Keratinocyte (primary cell): ENCODE measurements at regions not wholly inside any gene's neighbourhood (a gene's known extent, or its start where the extent isn't known, plus 50 kb on each side); places are given as distances from the start of the nearest gene placed in this dataset.

Source experiments
- DNase-seq: peaks from one replicate; pipeline ENCODE4 v3.0.0-alpha.2; 2011; ENCODE audit warnings: low read depth, missing footprints, low spot score
- FAIRE-seq: peaks from 2 replicates; lab custom pipeline; 2011; peaks lifted over from hg19 to GRCh38; lab: Jason Lieb, UNC
- H2AFZ ChIP-seq: 2 replicates; pipeline ENCODE4 v1.6.0; 2012; ENCODE audit warnings: low read length, control low read depth, inconsistent platforms; ENCODE audit not compliant: control insufficient read depth
- H3K27ac ChIP-seq: 2 replicates; pipeline ENCODE4 v1.5.1; 2011; ENCODE audit warnings: low read length; ENCODE audit not compliant: control insufficient read depth, insufficient read depth
- H3K27me3 ChIP-seq: 3 replicates; pipeline ENCODE4 v1.6.0; 2011; ENCODE audit warnings: low read length; ENCODE audit not compliant: control insufficient read depth, insufficient read depth; ENCODE audit errors: extremely low read depth
- H3K36me3 ChIP-seq, 2 experiments: 2 replicates in 1 of 2; 3 replicates in 1 of 2; pipeline ENCODE4 v1.5.1; 2011; ENCODE audit warnings: low read length in 2 of 2, mild to moderate bottlenecking in 1 of 2; ENCODE audit not compliant: control insufficient read depth in 2 of 2, insufficient read depth in 2 of 2; ENCODE audit errors: extremely low read depth in 1 of 2
- H3K4me1 ChIP-seq: 3 replicates; pipeline ENCODE4 v1.5.1; 2011; ENCODE audit warnings: low read length; ENCODE audit not compliant: control insufficient read depth, insufficient read depth; ENCODE audit errors: extremely low read depth
- H3K4me2 ChIP-seq: 3 replicates; pipeline ENCODE4 v1.6.0; 2011; ENCODE audit warnings: low read depth, low read length; ENCODE audit not compliant: control insufficient read depth, insufficient read depth; ENCODE audit errors: extremely low read depth
- H3K4me3 ChIP-seq, 3 experiments: fragments of 200-600 bp in 1 of 3; sonication (generic) in 1 of 3; 2 replicates in 2 of 3; 3 replicates in 1 of 3; pipeline ENCODE4 v1.5.1; 2011 to 2016; ENCODE audit warnings: low read length in 3 of 3, mild to moderate bottlenecking in 3 of 3, control low read depth in 2 of 3, inconsistent platforms in 1 of 3, low read depth in 1 of 3, mixed read lengths in 1 of 3, mixed run types in 1 of 3, moderate library complexity in 1 of 3; ENCODE audit not compliant: control insufficient read depth in 2 of 3, insufficient read depth in 2 of 3; ENCODE audit errors: extremely low read depth in 1 of 3
- H3K79me2 ChIP-seq: 2 replicates; pipeline ENCODE4 v1.6.0; 2012; ENCODE audit warnings: low read length; ENCODE audit not compliant: control insufficient read depth, insufficient read depth
- H3K9ac ChIP-seq: 3 replicates; pipeline ENCODE4 v1.6.0; 2011; ENCODE audit warnings: low read length; ENCODE audit not compliant: control insufficient read depth, insufficient read depth; ENCODE audit errors: extremely low read depth
- H3K9me1 ChIP-seq: 3 replicates; pipeline ENCODE4 v1.6.0; 2011; ENCODE audit warnings: low read length; ENCODE audit not compliant: control insufficient read depth, insufficient read depth; ENCODE audit errors: extremely low read depth
- H3K9me3 ChIP-seq: 2 replicates; pipeline ENCODE4 v1.5.1; 2012; ENCODE audit warnings: low read depth, low read length; ENCODE audit not compliant: control insufficient read depth
- H4K20me1 ChIP-seq: 3 replicates; pipeline ENCODE4 v1.6.0; 2011; ENCODE audit warnings: low read length; ENCODE audit not compliant: control insufficient read depth, insufficient read depth; ENCODE audit errors: extremely low read depth
- CTCF ChIP-seq, 3 experiments: IDR thresholded peaks in 1 of 3; conservative IDR thresholded peaks in 1 of 3; optimal IDR thresholded peaks in 1 of 3; 2 replicates in 2 of 3; 3 replicates in 1 of 3; pipeline versions ENCODE3 to v1.5.1; 2011; ENCODE audit warnings: low read length in 3 of 3, mild to moderate bottlenecking in 3 of 3, moderate library complexity in 2 of 3, control low read depth in 1 of 3, inconsistent platforms in 1 of 3; ENCODE audit not compliant: insufficient read depth in 2 of 3; ENCODE audit errors: extremely low read depth in 1 of 3
- EZH2 ChIP-seq: IDR thresholded peaks from one replicate; pipeline ENCODE4 v1.6.1; 2012; ENCODE audit warnings: inconsistent platforms, mild to moderate bottlenecking, low read length, moderate library complexity
- dilution Hi-C: fragments of 300-500 bp; cut with MboI; formaldehyde crosslinking; loops from one replicate; pipeline ENCODE4 v1.7.0; 2020; ENCODE audit warnings: low sequenced_read_pairs; ENCODE audit not compliant: extremely low pct_ligation_motif_present

GRCh38 chr13:85671336-85671735, 127.9 kb downstream of the SLITRK6 start:
- Histone ChIP-seq H2AFZ (no peak overlapping the region), H3K4me2 (no peak overlapping the region), H3K36me3 (no peaks in the 10 kb centered on the region), H3K27ac (no peak overlapping the region), H3K4me1 (no peaks in the 10 kb centered on the region), H4K20me1 (no peaks in the 10 kb centered on the region), H3K9me1 (no peaks in the 10 kb centered on the region), H3K79me2 (no peaks in the 10 kb centered on the region), H3K4me3 (no peak overlapping the region), H3K9ac (no peak overlapping the region), H3K27me3 (no peaks in the 10 kb centered on the region), H3K9me3 (no peaks in the 10 kb centered on the region)
- no peak for FAIRE-seq
- dilution Hi-C loops, result no loop called here
- TF ChIP-seq CTCF (optimal IDR thresholded peaks at IDR 0.05 in 1 of 3, IDR thresholded peaks at IDR 0.05 in 1 of 3, conservative IDR thresholded peaks at IDR 0.05 in 1 of 3; ENCODE audit: extremely low read depth in 1 of 3, insufficient read depth in 2 of 3, low read length in 3 of 3) (no peak), EZH2 (no peak)
- DNase-seq, result no peak

GRCh38 chr13:85666356-85666755, 132.9 kb downstream of the SLITRK6 start:
- Histone ChIP-seq H3K36me3 (no peaks in the 10 kb centered on the region), H2AFZ (peak overlapping the region; percentile 14)
- dilution Hi-C loops, result no loop called here

More at GRCh38 chr13:85666356-85666755, 132.9 kb downstream of the SLITRK6 start:
- no peak for TF ChIP-seq EZH2
- TF ChIP-seq CTCF (optimal IDR thresholded peaks at IDR 0.05 in 1 of 3, IDR thresholded peaks at IDR 0.05 in 1 of 3, conservative IDR thresholded peaks at IDR 0.05 in 1 of 3; ENCODE audit: extremely low read depth in 1 of 3, insufficient read depth in 2 of 3, low read length in 3 of 3), result no peak
- Histone ChIP-seq H4K20me1 (no peaks in the 10 kb centered on the region), H3K27ac (no peak overlapping the region), H3K4me2 (no peak overlapping the region), H3K9me3 (no peaks in the 10 kb centered on the region), H3K27me3 (no peaks in the 10 kb centered on the region), H3K9me1 (no peaks in the 10 kb centered on the region), H3K4me3 (no peak overlapping the region), H3K79me2 (no peaks in the 10 kb centered on the region), H3K9ac (no peak overlapping the region), H3K4me1 (no peaks in the 10 kb centered on the region)
- FAIRE-seq, result no peak
- DNase-seq, result no peak
